ENCODE measurements at regions not wholly inside any gene's neighbourhood (a gene's known extent, or its start where the extent isn't known, plus 50 kb on each side); places are given as distances from the start of the nearest gene placed in this dataset.

DNA sequence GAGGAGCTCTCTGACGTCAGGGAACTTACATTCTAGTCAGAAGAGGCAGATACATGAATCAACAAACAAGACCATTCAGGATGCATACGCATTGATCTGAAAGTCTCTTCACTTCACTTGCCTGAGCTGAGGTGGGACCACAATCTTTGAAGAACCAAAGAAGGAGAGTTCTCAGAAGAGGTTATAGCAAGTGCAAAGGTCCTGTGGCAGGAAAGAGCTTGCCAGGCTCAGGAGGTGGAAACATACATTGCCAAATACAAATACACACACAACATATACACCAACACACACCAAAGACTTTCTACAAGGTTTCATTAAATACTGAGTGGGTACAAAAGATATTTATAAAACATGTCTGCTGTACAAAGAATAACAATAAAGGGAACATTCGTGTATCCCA is 86.8 kb upstream of the GJB5 start:
- DNase-seq (ENCODE audit: low read depth): no peak
- no peak overlapping the region for H3K4me3 ChIP-seq (ENCODE audit: low read depth, low read length)
- TF ChIP-seq, protein P1, sequence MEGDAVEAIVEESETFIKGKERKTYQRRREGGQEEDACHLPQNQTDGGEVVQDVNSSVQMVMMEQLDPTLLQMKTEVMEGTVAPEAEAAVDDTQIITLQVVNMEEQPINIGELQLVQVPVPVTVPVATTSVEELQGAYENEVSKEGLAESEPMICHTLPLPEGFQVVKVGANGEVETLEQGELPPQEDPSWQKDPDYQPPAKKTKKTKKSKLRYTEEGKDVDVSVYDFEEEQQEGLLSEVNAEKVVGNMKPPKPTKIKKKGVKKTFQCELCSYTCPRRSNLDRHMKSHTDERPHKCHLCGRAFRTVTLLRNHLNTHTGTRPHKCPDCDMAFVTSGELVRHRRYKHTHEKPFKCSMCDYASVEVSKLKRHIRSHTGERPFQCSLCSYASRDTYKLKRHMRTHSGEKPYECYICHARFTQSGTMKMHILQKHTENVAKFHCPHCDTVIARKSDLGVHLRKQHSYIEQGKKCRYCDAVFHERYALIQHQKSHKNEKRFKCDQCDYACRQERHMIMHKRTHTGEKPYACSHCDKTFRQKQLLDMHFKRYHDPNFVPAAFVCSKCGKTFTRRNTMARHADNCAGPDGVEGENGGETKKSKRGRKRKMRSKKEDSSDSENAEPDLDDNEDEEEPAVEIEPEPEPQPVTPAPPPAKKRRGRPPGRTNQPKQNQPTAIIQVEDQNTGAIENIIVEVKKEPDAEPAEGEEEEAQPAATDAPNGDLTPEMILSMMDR (IDR thresholded peaks at IDR 0.05; ENCODE audit: insufficient read depth, low read depth, low read length): no peak

GRCh38 chr1:34670982-34671381 is 83.9 kb upstream of the GJB5 start:
- TF ChIP-seq, protein P1 (IDR thresholded peaks at IDR 0.05; ENCODE audit: insufficient read depth, low read depth, low read length): no peak
- no peak for DNase-seq (ENCODE audit: low read depth)
- no peak overlapping the region for H3K4me3 ChIP-seq (ENCODE audit: low read depth, low read length)

DNA sequence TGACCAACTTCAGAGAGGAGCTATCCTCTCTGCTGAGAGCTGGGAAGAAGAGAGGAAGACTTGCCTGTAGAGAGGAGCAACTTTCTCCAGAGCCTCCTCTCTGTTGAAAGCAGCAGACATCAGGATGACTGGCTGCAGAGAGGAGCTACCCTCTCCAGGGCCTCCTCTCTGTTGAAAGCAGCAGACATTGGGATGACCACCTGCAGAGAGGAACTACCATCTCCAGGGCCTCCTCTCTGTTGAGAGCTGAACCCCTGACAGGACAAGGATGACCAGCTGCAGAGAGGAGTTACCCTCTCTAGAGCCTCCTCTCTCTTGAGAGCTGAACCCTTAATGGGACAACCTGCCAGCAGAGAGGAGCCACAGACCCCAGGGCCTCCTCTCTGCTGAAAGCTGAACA is 83.0 kb upstream of the GJB5 start:
- TF ChIP-seq, protein P1 (IDR thresholded peaks at IDR 0.05; ENCODE audit: insufficient read depth, low read depth, low read length): no peak
- DNase-seq (ENCODE audit: low read depth): no peak
- no peak overlapping the region for H3K4me3 ChIP-seq (ENCODE audit: low read depth, low read length)

- TF ChIP-seq, protein P1 (IDR thresholded peaks at IDR 0.05; ENCODE audit: insufficient read depth, low read depth, low read length): peak; percentile 85
- H3K4me3 ChIP-seq (ENCODE audit: low read depth, low read length): no peak overlapping the region
- DNase-seq (ENCODE audit: low read depth): peak; percentile 23
Observed at GRCh38 chr1:34681480-34682451, 73.1 kb upstream of the GJB5 start.

- no peak for DNase-seq (ENCODE audit: low read depth)
- TF ChIP-seq, protein P1 (IDR thresholded peaks at IDR 0.05; ENCODE audit: insufficient read depth, low read depth, low read length): no peak
- H3K4me3 ChIP-seq (ENCODE audit: low read depth, low read length): no peak overlapping the region
Observed at GRCh38 chr1:34682452-34683223, 72.2 kb upstream of the GJB5 start.

- no peak for DNase-seq (ENCODE audit: low read depth)
- TF ChIP-seq, protein P1 (IDR thresholded peaks at IDR 0.05; ENCODE audit: insufficient read depth, low read depth, low read length): no peak
- H3K4me3 ChIP-seq (ENCODE audit: low read depth, low read length): no peak overlapping the region
Observed at GRCh38 chr1:34683616-34684015, 71.2 kb upstream of the GJB5 start.

All from fibroblast of villous mesenchyme (primary cell).